ENCODE measurements at regions not wholly inside any gene's neighbourhood (a gene's known extent, or its start where the extent isn't known, plus 50 kb on each side); places are given as distances from the start of the nearest gene placed in this dataset.

DNA sequence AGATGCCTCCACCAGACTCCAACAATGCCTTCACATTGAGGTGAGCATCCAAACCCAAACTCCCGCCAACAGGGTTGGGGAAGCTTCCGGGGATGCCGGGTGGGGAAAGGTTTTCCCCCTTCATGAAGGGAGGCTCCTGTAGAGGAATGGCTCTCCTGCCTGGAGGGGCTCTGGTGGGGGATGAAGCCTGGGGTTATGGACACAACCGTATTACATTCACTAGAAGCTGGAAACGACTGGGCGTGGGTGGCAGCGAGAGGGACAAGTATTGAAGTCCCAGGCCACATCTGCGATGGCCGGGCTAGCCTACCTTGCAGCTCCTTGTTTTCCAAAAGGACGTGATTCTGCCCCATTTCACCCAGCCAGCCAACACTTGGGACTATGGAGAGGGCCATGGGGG lies 321.1 kb downstream of the C16orf95 start:
- TF ChIP-seq CTCF (IDR thresholded peaks at IDR 0.05), result no peak
- no peak for TF ChIP-seq POLR2A (IDR thresholded peaks at IDR 0.05)
